ENCODE measurements at regions not wholly inside any gene's neighbourhood (a gene's known extent, or its start where the extent isn't known, plus 50 kb on each side); places are given as distances from the start of the nearest gene placed in this dataset.

DNA sequence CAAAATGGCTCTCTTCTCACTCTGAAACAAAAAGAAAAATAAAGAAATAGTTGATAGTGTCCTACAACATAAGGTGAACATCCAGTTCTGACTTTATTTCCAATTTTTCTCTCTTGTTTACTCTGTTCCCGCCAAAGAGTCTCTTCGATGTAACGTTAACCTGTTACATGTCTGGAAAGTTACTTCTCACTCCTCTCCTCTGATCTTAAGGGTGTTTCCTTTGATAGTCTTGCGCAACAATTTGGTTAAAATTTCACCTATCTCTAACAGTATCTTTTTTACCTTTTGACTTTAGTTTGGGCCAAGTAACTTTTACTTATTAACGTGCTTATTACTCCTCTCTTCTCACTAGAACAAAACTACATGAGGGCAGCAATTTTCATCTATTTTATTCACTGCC lies 1450.2 kb downstream of the BRINP3 start:
- DNase-seq (ENCODE audit: extremely low read depth, low read depth), result no peak
- no peak for TF ChIP-seq CTCF (IDR thresholded peaks at IDR 0.05; ENCODE audit: low read depth, low read length)

GRCh38 chr1:189033169-189033568 lies 1444.5 kb downstream of the BRINP3 start:
- DNase-seq (ENCODE audit: extremely low read depth, low read depth), result no peak
- TF ChIP-seq CTCF (IDR thresholded peaks at IDR 0.05; ENCODE audit: low read depth, low read length), result no peak

DNA sequence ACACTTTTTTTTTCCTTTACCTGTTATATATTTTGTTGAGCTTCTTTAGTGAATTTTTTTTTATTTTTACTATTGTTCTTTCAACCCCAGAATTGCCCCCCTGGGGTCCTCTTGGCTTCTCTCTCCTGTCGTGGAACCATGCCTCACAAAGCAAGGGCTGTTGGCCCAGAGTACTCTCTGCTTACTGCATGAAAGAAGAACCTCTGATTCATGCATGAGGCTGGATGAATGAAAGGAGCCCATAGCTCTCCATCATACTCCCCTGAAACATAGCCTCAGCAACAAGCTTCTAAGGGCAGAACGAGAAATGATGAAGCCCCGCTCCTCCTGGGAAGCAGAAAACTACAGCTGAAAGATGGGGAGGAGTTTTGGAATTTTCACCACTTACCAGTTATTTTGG lies 1441.0 kb downstream of the BRINP3 start:
- no peak for TF ChIP-seq CTCF (IDR thresholded peaks at IDR 0.05; ENCODE audit: low read depth, low read length)
- DNase-seq (ENCODE audit: extremely low read depth, low read depth), result no peak

GRCh38 chr1:189046127-189046526 lies 1431.5 kb downstream of the BRINP3 start:
- no peak for TF ChIP-seq CTCF (IDR thresholded peaks at IDR 0.05; ENCODE audit: low read depth, low read length)
- no peak for DNase-seq (ENCODE audit: extremely low read depth, low read depth)

DNA sequence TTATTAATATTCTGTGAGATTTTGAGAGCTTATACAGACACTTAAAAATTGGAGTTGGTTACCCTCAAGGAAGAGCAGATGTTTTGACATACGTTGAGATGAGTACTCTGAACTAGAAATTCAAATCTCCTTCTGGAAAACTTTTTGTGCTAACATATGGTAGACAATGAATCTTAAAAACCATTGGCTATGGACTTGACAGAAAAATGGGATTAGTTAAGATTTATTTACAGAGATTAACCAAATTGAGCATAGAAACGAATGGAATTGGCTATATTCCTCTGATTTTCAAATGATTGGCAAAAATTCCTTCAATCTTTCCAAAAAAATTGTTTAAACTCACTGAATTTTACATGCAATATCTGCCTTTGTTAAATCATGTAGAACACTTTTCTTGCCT lies 1392.9 kb downstream of the BRINP3 start:
- no peak for TF ChIP-seq CTCF (IDR thresholded peaks at IDR 0.05; ENCODE audit: low read depth, low read length)
- no peak for DNase-seq (ENCODE audit: extremely low read depth, low read depth)

DNA sequence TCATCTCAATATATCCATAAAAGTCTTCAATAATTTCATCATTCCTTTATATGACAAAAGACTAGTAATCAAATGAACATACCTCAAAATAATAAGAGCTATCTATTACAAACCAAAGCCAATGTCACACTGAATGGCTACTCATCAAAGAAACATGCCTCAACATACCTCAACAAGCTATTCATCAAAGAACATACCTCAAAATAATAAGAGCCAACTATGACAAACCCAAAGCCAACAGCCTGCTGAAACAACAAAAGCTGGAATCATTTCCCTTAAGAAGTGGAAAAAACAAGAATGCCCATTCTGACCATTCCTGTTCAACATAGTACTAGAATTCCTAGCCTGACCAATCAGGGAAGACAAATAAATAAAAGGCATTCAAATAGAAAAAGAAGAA lies 1373.7 kb downstream of the BRINP3 start:
- no peak for DNase-seq (ENCODE audit: extremely low read depth, low read depth)
- no peak for TF ChIP-seq CTCF (IDR thresholded peaks at IDR 0.05; ENCODE audit: low read depth, low read length)

GRCh38 chr1:189117072-189117770 lies 1360.4 kb downstream of the BRINP3 start:
- no peak for TF ChIP-seq CTCF (IDR thresholded peaks at IDR 0.05; ENCODE audit: low read depth, low read length)
- DNase-seq (ENCODE audit: extremely low read depth, low read depth), result no peak
